ENCODE measurements at regions not wholly inside any gene's neighbourhood (a gene's known extent, or its start where the extent isn't known, plus 50 kb on each side); places are given as distances from the start of the nearest gene placed in this dataset.

DNA sequence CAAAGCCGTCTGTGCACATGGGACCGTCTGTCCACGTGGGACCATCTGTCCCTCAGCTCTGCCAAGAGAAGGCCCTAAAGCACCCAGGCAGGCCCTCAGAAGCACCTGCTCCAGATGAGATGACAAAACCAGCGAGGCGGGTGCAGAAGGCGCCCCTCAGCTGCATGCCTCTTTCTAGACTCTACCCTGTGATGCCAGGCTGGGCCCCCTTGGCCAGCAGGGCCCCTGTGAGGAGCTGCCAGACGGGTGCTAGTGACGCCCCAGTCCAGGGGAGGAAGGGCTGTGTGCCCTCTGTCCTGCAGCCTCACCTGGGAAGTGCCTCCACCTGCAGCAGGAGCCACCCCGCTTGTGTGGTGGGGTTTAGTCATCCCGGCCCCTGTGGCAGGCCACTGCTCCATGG, 309.2 kb upstream of the SHH start:
- no peak overlapping the region for H3K27ac ChIP-seq (ENCODE audit: low read depth in 1 of 2, low read length in 2 of 2)
- H3K36me3 Mint-ChIP-seq (ENCODE audit: low read depth): no peaks in the 10 kb centered on the region
- intact Hi-C loops (cut with DNase I, micrococcal nuclease): no loop called here
- DNase-seq (no peak), ATAC-seq (ENCODE audit: poor library complexity) (no peak)
- H3K27me3 Mint-ChIP-seq: no peaks in the 10 kb centered on the region
- no peaks in the 10 kb centered on the region for H3K4me1 ChIP-seq (ENCODE audit: insufficient read depth, low read length)
- no peak overlapping the region for H3K27ac Mint-ChIP-seq
- TF ChIP-seq, protein P1, sequence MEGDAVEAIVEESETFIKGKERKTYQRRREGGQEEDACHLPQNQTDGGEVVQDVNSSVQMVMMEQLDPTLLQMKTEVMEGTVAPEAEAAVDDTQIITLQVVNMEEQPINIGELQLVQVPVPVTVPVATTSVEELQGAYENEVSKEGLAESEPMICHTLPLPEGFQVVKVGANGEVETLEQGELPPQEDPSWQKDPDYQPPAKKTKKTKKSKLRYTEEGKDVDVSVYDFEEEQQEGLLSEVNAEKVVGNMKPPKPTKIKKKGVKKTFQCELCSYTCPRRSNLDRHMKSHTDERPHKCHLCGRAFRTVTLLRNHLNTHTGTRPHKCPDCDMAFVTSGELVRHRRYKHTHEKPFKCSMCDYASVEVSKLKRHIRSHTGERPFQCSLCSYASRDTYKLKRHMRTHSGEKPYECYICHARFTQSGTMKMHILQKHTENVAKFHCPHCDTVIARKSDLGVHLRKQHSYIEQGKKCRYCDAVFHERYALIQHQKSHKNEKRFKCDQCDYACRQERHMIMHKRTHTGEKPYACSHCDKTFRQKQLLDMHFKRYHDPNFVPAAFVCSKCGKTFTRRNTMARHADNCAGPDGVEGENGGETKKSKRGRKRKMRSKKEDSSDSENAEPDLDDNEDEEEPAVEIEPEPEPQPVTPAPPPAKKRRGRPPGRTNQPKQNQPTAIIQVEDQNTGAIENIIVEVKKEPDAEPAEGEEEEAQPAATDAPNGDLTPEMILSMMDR (IDR thresholded peaks at IDR 0.05): no peak
- POLR2A ChIA-PET: no interaction called here
- H3K4me1 Mint-ChIP-seq (ENCODE audit: low read depth): no peaks in the 10 kb centered on the region
- no peaks in the 10 kb centered on the region for H3K9me3 Mint-ChIP-seq
- no peaks in the 10 kb centered on the region for H3K36me3 ChIP-seq (ENCODE audit: insufficient read depth, low read length)
- H3K27me3 ChIP-seq (ENCODE audit: control insufficient read depth in 1 of 2, insufficient read depth in 2 of 2, low read length in 2 of 2): no peaks in the 10 kb centered on the region
- no peak overlapping the region for H3K4me3 ChIP-seq (ENCODE audit: low read length)
- peaks cover 0 to 19% of the 10 kb centered on the region in 2 experiments for H3K9me3 ChIP-seq (ENCODE audit: control insufficient read depth in 1 of 2, insufficient read depth in 1 of 2, low read length in 2 of 2)
- CTCF ChIA-PET: no interaction called here
- no peak overlapping the region for H3K4me3 Mint-ChIP-seq

DNA sequence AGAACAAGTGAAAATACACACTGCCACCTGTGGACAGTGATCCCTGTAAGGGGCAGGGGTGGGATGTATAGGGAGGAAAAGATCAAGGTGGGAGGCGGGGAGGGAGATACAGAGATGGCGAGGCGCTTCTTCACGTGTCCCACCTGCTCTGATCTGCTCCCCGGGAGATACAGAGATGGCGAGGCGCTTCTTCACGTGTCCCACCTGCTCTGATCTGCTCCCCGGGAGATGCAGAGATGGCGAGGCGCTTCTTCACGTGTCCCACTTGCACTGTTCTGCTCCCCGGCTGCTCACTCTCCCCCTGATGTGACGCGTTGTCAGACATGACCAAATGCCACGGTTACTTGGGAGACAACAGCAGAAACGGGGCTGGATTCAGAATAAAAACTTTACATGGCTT, 308.3 kb upstream of the SHH start:
- DNase-seq: no peak
- no peak overlapping the region for H3K4me3 ChIP-seq (ENCODE audit: low read length)
- no peak for ATAC-seq (ENCODE audit: poor library complexity)
- no peaks in the 10 kb centered on the region for H3K27me3 ChIP-seq (ENCODE audit: control insufficient read depth in 1 of 2, insufficient read depth in 2 of 2, low read length in 2 of 2)
- TF ChIP-seq, protein P1 (IDR thresholded peaks at IDR 0.05): no peak
- no peaks in the 10 kb centered on the region for H3K36me3 ChIP-seq (ENCODE audit: insufficient read depth, low read length)
- H3K27ac ChIP-seq (ENCODE audit: low read depth in 1 of 2, low read length in 2 of 2): no peak overlapping the region
- H3K4me1 ChIP-seq (ENCODE audit: insufficient read depth, low read length): no peaks in the 10 kb centered on the region
- ChIA-PET CTCF (no interaction called here), POLR2A (no interaction called here)
- H3K4me3 Mint-ChIP-seq: no peak overlapping the region
- no peaks in the 10 kb centered on the region for H3K36me3 Mint-ChIP-seq (ENCODE audit: low read depth)
- H3K9me3 ChIP-seq (ENCODE audit: control insufficient read depth in 1 of 2, insufficient read depth in 1 of 2, low read length in 2 of 2): peaks cover 0 to 16% of the 10 kb centered on the region in 2 experiments
- H3K27me3 Mint-ChIP-seq: no peaks in the 10 kb centered on the region
- H3K27ac Mint-ChIP-seq: no peak overlapping the region
- no peaks in the 10 kb centered on the region for H3K9me3 Mint-ChIP-seq
- intact Hi-C loops (cut with DNase I, micrococcal nuclease): no loop called here
- no peaks in the 10 kb centered on the region for H3K4me1 Mint-ChIP-seq (ENCODE audit: low read depth)

DNA sequence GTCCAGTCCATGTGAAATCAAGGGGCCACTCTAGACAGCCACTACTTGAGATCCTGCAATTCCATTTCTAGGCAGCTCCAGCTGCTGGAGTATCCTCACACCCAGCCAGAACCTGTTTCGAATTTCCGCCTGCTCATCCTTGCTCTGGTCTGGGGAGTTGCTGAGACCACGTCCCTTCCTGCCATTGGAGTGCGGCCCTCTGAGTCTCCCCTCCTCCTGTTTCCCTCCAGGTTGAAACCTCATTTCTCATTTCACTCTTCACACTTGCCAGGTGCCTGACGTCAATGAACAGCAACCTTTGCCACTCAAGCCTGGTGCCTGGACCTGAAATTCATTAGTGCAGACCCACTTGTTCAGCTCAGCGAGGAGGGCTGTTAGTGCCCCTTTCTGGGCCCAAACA, 307.5 kb upstream of the SHH start:
- DNase-seq: no peak
- no peaks in the 10 kb centered on the region for H3K9me3 Mint-ChIP-seq

More for the DNA sequence above, 307.5 kb upstream of the SHH start:
- ChIA-PET CTCF (no interaction called here), POLR2A (no interaction called here)
- no peak overlapping the region for H3K4me3 ChIP-seq (ENCODE audit: low read length)
- H3K4me1 Mint-ChIP-seq (ENCODE audit: low read depth): no peaks in the 10 kb centered on the region
- no peaks in the 10 kb centered on the region for H3K27me3 Mint-ChIP-seq
- no peaks in the 10 kb centered on the region for H3K27me3 ChIP-seq (ENCODE audit: control insufficient read depth in 1 of 2, insufficient read depth in 2 of 2, low read length in 2 of 2)
- no peak overlapping the region for H3K27ac Mint-ChIP-seq
- TF ChIP-seq, protein P1 (IDR thresholded peaks at IDR 0.05): no peak
- H3K4me3 Mint-ChIP-seq: no peak overlapping the region
- no peak overlapping the region for H3K27ac ChIP-seq (ENCODE audit: low read depth in 1 of 2, low read length in 2 of 2)
- intact Hi-C loops (cut with DNase I, micrococcal nuclease): no loop called here
- no peaks in the 10 kb centered on the region for H3K36me3 ChIP-seq (ENCODE audit: insufficient read depth, low read length)
- H3K9me3 ChIP-seq (ENCODE audit: control insufficient read depth in 1 of 2, insufficient read depth in 1 of 2, low read length in 2 of 2): peaks cover 0 to 16% of the 10 kb centered on the region in 2 experiments
- no peaks in the 10 kb centered on the region for H3K36me3 Mint-ChIP-seq (ENCODE audit: low read depth)
- no peak for ATAC-seq (ENCODE audit: poor library complexity)
- no peaks in the 10 kb centered on the region for H3K4me1 ChIP-seq (ENCODE audit: insufficient read depth, low read length)

Data from CD4-positive, alpha-beta T cell (primary cell).